NOMO-1 treated with DMSO at 0.1 percent for 48 hours (cell line): ENCODE measurements at regions not wholly inside any gene's neighbourhood (a gene's known extent, or its start where the extent isn't known, plus 50 kb on each side); places are given as distances from the start of the nearest gene placed in this dataset.
"Not testable (repeated sequence)": the region's sequence is repeated elsewhere in the genome, so short reads cannot be mapped to it uniquely, and the experiment has no call there.

Experiments
- DNase-seq: peaks from one replicate; lab custom pipeline; 2025; ENCODE audit not compliant: unreplicated experiment; lab: John Stamatoyannopoulos, UW

- DNase-seq = no peak
These were observed 515.6 kb upstream of the ZP4 start for GRCh38 chr1:238406098-238406860.

DNA sequence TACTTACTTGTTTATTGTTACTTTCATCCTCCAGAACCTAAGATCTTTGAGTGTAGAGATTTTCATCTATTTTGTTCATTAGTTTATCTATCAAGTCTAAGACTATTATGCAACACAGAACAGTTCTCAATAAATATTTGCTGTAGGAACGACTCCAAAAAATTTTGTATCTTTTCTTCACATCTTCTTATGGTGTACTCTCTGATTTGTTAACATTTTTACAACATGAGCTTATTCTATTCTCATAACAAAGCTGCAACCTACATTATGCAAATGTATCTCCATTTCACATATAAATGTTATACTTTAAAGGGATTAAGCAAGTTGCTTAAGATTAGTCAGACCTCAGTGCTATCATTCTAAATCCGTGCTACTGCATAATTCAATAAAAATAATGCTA lies 514.2 kb upstream of the ZP4 start:
- DNase-seq = no peak

GRCh38 chr1:238404481-238404880 lies 513.8 kb upstream of the ZP4 start:
- DNase-seq = no peak

DNA sequence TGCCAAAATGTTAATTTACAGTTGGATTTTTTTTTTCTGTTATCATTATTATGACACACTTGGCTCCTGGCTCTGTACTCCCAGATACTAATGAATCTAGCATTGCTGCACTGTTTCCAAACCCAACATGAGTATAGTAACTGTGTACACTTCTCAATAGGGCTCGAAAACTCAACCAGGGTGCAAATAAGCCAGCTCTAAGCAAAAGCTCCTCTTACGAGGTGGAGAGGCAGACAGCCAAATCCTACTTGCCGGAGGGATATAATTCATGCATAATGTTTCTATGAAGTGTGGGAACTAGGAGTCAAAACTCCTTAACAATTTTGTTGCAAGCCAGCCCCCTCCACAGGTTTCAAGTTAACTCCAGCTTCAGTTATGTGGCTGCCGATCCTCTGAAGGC lies 510.4 kb upstream of the ZP4 start:
- no peak for DNase-seq

DNA sequence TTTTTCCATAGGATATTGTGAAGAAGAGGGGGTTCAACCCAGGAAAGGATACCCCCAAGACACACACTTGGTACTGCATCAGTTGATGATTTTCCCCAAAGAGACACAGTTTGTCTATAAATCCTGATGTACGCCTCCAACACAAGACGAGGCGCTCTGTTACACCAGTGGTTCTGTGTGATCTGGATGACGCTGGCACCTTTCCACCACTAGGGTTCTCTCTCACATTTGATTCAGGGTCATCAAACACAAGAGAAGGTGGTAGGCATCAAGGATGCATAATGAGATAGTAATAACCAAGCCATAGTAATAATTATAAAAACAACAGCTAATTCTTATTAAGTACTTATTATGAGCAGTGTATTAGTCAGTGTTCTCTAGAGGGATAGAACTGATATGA lies 508.8 kb upstream of the ZP4 start:
- DNase-seq = no peak

DNA sequence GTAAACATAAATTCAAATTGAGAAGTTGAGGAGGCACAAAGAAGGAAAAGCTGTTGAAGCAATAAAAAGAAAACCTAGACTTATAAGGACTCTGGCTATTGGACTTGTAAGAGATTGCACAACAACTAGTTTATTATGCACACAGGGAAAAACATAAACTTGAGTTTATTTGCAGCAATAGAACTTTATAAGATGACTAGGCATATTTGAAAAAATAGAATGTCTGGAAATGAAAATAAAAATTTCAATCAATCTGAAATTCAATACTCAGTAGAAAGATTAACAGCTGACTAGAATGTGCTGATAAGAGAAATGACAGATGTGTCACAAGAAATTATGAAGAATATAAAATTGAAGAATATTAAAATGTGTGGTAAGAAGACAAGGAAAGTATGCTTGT lies 505.4 kb upstream of the ZP4 start:
- DNase-seq = no peak

DNA sequence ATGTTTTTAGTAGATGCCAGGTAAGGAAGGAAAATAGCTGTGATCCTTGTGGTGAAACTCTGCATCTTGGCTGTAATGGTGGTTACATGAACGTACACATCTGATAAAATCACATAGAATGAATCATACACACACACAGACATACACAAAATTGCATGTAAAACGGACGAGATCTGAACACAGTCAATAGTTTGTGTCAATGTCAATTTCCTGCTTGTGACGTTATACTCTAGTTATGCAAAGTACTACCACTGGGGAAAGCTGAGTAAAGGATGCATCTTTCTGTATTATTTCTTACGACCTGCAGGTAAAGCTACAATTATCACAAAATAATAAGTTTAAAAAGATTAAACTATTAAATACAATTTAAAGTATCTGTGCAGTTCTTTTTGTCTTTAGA lies 493.7 kb upstream of the ZP4 start:
- DNase-seq = no peak

DNA sequence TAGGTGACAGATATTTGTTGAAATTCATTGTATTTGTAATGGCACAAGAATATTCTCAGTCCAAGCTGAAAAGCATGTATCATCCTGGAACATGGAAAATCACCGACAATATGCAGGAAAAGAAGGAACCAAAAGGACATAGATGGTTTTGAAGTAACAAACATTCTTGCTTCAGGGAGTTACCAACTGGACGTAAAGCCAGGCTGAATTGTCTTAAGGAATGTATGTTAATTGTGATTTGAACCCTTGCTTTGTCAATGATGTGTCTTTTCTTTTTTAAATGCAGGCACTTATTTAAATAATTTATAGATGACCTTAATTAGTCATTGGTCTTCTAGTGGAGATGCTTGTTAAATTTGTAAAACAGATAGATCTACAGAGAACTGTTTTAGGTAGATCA lies 489.4 kb upstream of the ZP4 start:
- DNase-seq = no peak

DNA sequence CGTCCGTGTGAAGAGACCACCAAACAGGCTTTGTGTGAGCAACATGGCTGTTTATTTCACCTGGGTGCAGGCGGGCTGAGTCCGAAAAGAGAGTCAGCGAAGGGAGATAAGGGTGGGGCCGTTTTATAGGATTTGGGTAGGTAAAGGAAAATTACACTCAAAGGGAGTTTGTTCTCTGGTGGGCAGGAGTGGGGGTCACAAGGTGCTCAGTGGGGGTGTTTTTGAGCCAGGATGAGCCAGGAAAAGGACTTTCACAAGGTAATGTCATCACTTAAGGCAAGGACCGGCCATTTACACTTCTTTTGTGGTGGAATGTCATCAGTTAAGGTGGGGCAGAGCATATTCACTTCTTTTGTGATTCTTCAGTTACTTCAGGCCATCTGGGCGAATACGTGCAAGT lies 488.7 kb upstream of the ZP4 start:
- not testable (repeated sequence) for DNase-seq

DNA sequence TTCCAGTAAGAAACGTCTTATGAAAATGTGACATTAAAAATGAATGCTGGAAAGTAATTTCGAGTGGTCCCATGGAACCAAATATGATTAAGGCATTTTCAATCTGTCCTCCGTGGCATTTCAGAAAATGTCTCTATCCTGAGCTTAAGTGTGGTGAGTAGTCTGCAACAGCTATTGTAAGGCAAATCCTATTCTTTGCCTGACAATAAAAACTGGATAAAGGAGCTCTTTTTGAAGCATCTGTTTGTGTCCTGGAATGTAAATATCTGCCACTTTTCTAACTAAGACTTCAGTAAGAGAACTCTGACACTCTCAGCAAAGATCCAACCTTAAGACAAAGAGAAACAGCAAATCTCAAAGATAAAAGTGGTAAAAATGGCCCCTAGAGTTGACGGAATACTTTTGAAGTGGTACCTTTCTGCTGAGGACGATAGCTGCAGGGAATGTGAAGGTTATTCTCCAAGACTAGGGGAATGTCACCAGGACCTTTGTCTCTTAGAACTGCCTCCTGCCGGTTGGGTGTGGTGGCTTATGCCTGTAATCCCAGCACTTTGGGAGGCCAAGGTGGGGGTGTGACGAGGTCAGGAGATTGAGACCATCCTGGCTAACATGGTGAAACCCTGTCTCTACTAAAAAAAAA lies 486.7 kb upstream of the ZP4 start:
- no peak for DNase-seq

DNA sequence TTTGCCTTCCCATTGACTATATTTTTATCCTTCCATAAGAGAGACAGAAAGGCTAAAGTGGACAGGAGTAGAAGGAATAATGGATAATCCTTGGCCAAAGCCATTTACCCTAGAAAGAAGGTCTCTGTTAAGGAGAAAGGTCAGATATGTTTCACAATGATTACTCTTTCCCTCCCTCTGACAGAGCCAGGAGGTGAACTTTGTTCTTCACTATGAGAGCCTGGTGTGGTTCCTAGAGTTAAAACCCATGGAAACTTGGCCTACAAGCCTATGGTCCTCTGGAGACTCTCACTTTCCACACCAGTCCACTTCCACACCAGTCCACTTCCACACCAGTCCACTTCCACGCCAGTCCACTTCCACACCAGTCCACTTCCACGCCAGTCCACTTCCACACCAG lies 479.9 kb upstream of the ZP4 start:
- DNase-seq = no peak

DNA sequence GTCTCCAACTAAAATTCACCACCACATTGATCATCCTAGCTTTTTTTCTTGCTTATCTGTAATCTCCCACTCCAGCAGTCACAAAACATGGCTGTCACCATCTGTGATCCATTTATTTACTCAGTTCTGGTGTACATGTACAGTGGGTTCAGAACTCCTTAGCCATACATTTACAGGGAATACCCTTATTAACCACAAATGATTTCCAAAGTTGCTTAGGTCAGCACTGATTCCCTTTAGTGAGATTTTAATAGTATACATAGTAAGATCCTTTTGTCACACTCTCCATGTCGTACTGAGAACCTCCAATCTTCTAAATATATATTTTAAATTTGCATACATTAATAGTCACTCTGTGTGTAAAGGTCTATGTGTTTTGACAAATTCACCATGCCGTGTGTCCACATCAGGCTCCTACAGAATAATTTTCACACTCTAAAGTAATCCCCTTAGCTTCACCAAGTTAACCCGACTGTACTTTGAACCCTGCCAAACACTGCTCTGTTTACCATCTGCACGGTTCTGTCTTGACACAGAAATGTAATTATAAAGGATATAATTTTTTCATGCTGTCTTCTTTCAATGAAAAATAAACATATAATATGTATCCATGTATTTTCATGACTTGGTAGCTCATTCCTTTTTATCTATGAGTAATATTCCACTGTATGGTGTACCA lies 473.6 kb upstream of the ZP4 start:
- DNase-seq = no peak

DNA sequence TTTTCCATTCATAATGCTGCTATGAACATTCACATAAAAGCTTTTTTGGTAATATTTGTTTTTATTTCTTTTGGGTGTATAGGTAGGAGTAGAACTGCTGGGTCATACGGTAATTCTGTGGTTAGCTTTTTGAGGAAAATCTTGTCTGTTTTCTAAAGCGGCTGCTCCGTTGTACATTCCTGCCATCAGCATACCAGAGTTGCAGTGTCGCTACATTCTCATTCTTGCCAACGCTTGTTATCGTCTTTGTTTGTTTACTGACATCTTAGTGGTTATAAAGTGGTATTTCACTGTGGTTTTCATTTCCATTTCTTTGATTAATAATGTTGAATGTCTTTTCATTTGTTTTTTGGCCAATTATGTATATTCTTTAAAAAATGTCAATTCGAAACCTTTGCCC lies 469.8 kb upstream of the ZP4 start:
- no peak for DNase-seq

DNA sequence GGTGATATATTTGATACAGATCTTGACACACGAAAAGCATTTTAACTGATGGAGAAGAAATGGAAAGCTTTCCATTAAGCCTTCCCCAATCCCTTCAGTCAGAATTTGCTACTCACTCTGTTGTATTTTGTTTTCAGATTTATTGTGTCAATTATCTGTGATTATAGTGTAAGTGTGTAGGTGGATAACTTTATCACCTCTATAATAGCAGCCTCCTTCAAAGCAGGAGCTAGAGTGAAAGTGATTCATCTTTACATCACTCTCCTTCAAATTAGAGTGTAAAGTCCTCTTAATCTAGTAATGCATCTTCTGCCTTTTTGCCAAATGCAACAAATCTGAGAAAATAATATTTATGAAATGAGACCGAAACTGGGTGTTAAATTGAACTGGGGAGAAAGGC lies 459.7 kb upstream of the ZP4 start:
- no peak for DNase-seq

- no peak for DNase-seq
These were observed 455.6 kb upstream of the ZP4 start for GRCh38 chr1:238346340-238346739.

- DNase-seq = no peak
These were observed 455.1 kb upstream of the ZP4 start for GRCh38 chr1:238345837-238346236.

GRCh38 chr1:238343852-238344251 lies 453.1 kb upstream of the ZP4 start:
- DNase-seq = no peak

DNA sequence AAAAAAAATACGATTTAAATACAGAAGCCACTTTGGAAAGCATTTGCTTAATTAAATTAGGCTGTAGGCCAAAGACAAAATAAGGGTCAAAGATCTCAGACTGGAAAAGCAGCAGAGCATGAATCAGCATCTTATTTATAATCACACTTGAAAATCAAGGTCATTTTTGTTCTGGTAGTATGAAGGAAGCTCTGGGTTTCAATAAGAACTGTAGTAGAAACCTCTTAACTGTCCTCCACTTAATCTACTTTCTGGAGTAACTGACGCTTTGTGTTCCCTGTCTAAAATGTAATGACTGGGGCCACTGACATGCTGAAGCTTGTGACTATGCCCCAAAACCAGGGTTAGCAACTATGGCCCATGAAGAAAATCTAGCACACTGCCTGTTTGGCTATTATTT lies 450.7 kb upstream of the ZP4 start:
- DNase-seq = no peak

DNA sequence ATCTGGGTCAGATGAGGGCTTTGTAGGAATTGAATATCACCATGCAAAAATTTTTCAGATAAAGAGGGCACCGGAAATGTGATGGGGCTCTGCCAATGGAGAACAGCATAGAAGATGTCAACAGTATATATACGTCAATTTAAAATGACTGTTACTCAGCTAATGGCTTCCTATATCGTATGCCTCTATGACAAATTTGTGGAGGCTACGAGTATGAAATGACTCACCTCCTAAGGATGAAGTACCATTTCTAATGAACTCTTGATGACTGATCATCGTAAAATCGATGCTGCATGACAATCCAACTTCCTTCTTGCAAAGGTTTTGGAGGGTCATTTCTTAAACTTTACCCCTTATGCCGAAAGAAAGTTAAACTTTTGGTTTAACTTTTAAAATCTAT lies 450.3 kb upstream of the ZP4 start:
- no peak for DNase-seq

DNA sequence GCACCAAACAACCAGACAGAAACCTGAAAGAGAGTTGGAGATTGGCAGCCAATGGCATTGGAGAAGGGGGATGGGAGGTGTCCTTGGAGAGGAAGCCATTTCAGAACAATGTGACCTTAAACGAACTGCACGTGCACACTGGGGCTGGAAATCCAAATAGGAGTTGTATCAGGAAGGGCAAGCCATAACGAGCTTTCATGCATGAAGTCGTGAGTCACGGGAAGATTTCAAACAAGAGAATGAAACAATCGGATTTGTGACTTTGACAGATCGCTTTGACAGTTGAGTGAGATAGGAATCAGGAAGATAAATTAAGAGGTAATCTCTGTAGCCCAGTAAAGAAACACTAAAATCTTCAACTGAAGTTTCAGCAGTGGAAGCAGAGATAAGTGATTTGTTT lies 445.8 kb upstream of the ZP4 start:
- no peak for DNase-seq

DNA sequence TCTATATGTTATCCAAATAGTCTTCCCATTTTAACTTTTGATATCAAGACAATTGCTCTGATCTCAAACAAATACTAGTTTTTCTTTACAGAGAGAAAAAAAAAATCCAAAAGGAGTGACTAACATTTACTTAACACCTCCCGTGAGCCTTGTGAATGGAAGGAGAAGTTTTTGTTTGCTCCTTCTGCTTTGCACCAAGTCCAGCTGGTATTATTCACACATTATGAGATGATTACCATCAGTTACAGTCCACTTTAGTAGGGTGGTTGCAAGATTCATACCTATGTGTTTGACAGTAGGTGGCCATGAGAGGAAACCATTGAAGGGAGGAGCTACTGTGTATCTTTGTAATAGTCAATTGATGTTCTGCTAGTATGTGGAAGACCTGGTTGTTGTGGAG lies 443.4 kb upstream of the ZP4 start:
- DNase-seq = no peak

DNA sequence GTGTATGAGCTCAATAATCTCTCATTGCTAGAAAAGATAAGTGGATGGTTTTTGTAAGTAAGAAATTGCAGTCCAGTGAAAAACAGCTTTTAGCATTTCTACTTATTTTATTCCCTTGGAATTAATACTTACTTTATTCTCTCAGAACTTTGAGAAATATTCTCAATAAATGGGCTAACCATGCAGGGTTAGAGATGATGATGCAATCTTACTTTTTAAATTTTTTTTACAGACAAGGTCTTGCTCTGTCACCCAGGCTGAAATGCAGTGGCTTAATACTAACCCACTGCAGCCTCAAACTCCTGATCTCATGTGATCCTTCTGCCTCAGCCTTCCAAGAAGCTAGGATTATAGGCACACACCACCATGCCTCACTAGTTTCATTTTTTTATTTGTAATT lies 440.8 kb upstream of the ZP4 start:
- DNase-seq = peak; percentile 7
